AG04449 (cell line): ENCODE measurements at regions not wholly inside any gene's neighbourhood (a gene's known extent, or its start where the extent isn't known, plus 50 kb on each side); places are given as distances from the start of the nearest gene placed in this dataset.

ENCODE experiments used
- CTCF ChIA-PET: fragments of 350-600 bp; formaldehyde crosslinking; extraction: SDS; loops from one replicate; lab custom pipeline; 2021; ENCODE audit warnings: antibody characterized with exemption; lab: Yijun Ruan, JAX
- POLR2A ChIA-PET: fragments of 400-600, 350-600 bp; formaldehyde crosslinking; extraction: SDS; loops from one replicate; lab custom pipeline; 2020; ENCODE audit warnings: antibody characterized with exemption, inconsistent platforms; lab: Yijun Ruan, JAX
- DNase-seq: peaks from one replicate; pipeline ENCODE4 v3.0.0-alpha.2; 2010; ENCODE audit warnings: low read depth, low spot score
- H3K4me3 ChIP-seq: 2 replicates; pipeline ENCODE4 v1.5.1; 2011; ENCODE audit warnings: low read depth, mild to moderate bottlenecking, control low read depth, low read length
- CTCF ChIP-seq: IDR thresholded peaks from one replicate; pipeline ENCODE4 v1.5.1; 2011; ENCODE audit warnings: mild to moderate bottlenecking, moderate library complexity, low read length, control low read depth, inconsistent platforms; ENCODE audit not compliant: insufficient read depth; ENCODE audit errors: missing control alignments

DNA sequence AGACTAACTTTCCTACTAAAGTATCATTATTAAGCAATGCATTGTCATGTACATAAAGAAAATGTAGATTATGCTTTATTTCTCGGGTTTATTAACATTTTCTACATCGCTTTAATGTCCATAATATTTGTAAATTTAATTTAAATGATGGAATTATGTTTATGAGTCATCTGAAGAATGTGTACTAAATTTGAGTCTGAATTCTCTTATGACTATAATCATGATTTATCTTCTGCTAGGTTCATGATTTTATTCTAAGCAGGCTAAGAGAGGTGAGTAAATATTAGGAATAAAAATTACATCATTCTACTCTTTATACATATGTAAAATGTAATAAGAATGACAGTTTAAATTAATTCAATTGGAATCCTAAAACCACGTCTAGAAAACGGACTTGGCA, 206.3 kb upstream of the NOL4 start:
- ChIA-PET CTCF (no interaction called here), POLR2A (no interaction called here)
- no peak overlapping the region for H3K4me3 ChIP-seq
- no peak for TF ChIP-seq CTCF
- DNase-seq, result no peak

DNA sequence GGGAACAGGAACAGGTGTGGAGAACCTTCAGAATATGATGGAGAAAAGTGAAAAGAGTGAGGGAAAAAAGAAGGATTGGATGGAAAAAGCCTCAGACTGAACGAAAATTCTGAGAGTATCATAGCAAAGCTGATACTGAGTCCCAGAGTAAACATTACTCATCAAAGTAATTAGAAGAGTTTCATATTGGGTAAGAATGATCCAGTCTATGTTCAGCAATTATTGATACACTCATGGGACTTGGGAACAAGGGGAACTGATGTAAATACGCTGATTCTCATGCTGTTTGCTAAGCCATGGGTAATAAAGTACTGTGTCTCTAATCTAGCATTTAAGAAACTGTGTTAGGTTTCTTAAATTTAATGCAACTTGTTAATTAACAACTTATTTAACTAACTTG, 219.9 kb upstream of the NOL4 start:
- ChIA-PET CTCF (no interaction called here), POLR2A (no interaction called here)
- no peak overlapping the region for H3K4me3 ChIP-seq
- no peak for DNase-seq
- no peak for TF ChIP-seq CTCF

DNA sequence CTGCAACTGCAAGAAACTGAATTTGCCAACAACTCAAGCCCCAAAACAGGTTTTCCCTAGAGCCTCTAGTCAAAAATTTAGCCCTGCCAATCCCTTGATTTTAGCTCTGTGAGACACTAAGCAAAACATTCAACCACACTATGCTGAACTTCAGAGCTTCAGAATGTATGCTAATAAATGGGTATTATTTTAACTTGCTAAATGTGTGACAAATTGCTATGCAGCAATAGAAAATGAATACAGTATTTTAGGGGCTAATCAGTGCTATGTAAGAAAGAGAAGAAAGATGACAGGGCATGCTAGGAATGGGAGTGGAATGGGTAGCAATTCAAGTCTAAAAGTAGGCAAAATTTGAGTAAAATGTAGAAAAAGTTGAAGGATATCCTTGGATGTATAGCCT, 223.9 kb upstream of the NOL4 start:
- CTCF ChIA-PET, result no interaction called here
- no peak overlapping the region for H3K4me3 ChIP-seq
- POLR2A ChIA-PET, result no interaction called here
- no peak for TF ChIP-seq CTCF
- no peak for DNase-seq

- POLR2A ChIA-PET, result no interaction called here
- DNase-seq, result no peak
- TF ChIP-seq CTCF, result no peak
- CTCF ChIA-PET, result no interaction called here
- no peak overlapping the region for H3K4me3 ChIP-seq
Measured at GRCh38 chr18:34457761-34458160, 233.0 kb upstream of the NOL4 start.

DNA sequence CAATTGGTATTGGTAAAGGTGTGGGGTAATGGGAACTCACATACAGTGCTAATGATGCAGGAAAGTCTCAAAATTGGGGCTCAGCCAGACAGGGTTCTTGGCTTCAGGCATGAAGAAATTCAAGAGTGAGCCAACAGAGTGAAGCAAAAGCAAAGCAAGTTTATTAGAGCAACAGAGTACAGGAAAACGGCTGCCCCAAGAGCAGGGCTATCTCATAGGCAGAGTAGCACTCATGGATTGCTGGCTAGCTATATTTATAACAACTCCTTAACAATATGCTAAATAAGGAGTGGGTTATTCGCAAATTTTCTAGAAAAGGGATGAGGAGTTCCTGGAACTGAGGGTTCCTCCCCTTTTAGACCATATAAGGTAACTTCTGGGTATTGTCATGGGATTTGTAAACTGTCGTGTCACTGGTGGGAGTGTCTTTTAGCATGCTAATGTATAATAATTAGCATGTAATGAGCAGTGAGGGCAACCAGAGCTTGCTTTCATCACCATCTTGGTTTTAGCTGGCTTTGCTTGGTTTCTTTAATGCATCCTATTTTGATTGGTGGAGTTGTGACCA, 233.8 kb upstream of the NOL4 start:
- DNase-seq, result no peak

GRCh38 chr18:34461266-34461665, 236.6 kb upstream of the NOL4 start:
- ChIA-PET POLR2A (no interaction called here), CTCF (no interaction called here)
- no peak for TF ChIP-seq CTCF
- no peak for DNase-seq
- no peak overlapping the region for H3K4me3 ChIP-seq

More for the DNA sequence above, 233.8 kb upstream of the NOL4 start:
- POLR2A ChIA-PET, result no interaction called here
- no peak for TF ChIP-seq CTCF
- H3K4me3 ChIP-seq, result no peak overlapping the region
- CTCF ChIA-PET, result no interaction called here
